Activated CD4-positive, alpha-beta T cell treated with anti-CD3 and anti-CD28 coated beads, Interleukin-2, amount 50 U/mL, for 16 hours (primary cell): ENCODE measurements at regions not wholly inside any gene's neighbourhood (a gene's known extent, or its start where the extent isn't known, plus 50 kb on each side); places are given as distances from the start of the nearest gene placed in this dataset.
A peak's percentile ranks its signal among the peaks of the same experiment; 100 is the strongest.
"Not testable (repeated sequence)": the region's sequence is repeated elsewhere in the genome, so short reads cannot be mapped to it uniquely, and the experiment has no call there.

Source experiments
- DNase-seq: peaks from one replicate; pipeline ENCODE4 v3.0.0-alpha.2; 2020

- DNase-seq = no peak
These were observed 92.1 kb downstream of the ZNF467 start for GRCh38 chr7:149681274-149681673.

DNA sequence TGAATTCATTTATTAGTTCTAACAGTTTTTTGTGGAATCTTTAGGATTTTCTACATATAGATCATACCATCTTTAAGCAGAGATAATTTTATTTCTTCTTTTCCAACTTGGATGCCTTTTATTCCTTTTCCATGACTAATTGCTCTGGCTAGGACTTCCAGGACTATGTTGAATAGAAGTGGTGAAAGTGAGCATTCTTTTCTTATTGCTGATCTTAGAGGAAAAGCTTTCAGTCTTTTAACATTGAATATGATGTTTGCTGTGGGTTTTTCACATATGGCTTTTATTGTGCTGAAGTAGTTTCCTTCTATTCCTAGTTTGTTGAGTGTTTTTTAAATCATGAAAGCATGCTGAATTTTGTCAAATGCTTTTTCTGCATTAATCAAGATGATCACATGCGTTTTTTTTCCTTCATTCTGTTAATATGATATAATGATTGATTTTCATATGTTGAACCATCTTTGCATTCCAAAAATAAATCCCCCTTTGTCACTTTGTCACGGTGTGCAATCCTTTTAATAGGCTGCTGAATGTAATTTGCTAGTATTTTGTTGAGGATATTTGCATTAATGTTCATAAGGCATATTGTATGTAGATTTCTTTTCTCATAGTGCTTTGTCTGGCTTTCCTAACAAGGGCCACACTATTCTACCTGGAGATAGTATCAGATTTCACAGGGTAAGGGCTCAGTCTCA is 92.9 kb downstream of the ZNF467 start:
- no peak for DNase-seq

DNA sequence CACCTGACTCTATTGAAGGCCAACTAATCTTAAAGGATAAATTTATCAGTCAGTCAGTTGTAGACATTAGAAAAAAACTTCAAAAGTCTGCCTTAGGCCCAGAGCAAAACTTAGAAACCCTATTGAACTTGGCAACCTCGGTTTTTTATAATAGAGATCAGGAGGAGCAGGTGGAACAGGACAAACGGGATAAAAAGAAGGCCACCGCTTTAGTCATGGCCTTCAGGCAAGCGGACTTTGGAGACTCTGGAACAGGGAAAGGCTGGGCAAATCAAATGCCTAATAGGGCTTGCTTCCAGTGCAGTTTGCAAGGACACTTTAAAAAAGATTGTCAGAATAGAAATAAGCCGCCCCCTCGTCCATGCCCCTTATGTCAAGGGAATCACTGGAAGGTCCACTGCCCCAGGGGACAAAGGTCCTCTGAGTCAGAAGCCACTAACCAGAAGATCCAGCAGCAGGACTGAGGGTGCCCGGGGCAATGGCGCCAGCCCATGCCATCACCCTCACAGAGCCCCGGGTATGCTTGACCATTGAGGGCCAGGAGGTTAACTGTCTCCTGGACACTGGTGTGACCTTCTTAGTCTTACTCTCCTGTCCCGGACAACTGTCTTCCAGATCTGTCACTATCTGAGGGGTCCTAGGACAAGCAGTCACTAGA is 98.5 kb downstream of the ZNF467 start:
- not testable (repeated sequence) for DNase-seq

DNA sequence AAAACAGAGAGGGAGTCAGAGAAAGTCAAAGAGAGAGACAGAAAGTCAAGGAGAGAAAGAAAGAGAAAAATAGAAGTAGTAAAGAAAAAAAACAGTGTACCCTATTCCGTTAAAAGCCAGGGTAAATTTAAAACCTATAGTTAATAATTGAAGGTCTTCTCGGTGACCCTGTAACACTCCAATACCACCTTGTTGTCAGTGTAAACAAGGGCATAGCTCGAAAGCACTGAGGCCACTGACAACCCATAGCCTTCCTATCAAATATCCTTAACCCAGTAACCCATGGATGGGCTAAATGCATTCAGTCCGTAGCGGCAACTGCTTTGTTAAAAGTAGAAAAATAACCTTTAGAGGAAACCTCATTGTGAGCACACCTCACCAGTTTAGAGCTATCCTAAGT is 100.4 kb downstream of the ZNF467 start:
- no peak for DNase-seq

GRCh38 chr7:149670288-149670687 is 103.1 kb downstream of the ZNF467 start:
- DNase-seq = no peak

DNA sequence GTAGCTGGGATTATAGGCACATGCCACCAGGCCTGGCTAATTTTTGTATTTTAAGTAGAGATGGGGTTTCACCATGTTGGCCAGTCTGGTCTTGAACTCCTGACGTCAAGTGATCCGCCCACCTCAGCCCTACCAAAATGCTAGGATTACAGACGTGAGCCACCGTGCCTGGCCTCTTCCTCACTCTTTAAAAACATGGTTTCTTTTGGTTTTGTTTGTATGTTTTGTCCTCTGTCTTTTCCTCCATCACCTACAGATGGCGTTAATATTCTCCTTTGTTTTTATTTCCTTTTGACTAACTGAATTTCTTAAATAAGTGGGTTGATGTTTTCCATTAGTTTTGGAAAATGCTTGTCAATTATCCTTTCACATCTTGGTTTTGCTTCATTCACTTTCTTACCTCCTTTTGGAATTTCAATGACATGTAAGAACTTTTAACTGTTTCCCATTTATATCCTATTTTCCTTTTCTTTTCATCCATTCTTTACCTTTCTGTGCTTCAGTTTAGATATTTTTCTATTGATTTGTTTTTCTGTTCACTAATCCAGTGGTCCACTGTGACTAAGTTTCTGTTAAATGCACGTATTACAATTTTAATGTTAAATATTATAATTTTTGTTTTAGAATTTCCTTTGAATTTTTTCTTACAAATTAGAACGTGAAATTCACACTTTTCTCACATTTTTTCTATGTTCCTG is 104.1 kb downstream of the ZNF467 start:
- DNase-seq = peak; percentile 6

DNA sequence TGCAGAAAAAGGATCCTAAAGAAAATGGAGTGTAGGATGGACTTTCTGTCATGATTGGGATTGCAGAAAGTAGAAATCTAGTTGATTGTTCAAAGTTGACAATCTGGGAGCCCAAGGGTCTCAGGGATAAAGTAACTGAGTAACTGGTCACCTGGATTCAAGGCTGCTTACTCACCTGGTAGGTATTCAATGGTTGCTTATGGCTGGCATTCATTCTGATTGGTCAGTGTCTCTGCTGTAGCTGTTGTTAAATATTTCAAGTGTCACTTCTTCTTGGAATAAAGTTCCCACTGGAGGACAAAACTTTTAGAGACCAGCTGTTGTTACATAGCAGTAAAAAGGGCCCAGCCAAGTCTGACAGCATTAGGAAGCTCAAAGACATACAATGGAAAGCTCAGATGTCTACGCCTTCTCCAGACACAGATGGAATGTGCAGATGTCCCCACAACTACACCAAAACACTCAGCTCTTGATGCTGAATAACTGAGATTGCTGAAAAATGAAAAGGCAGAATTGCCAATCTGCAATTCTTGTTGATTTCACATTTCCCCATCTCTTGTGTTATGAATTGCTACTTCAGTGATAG is 106.9 kb downstream of the ZNF467 start:
- no peak for DNase-seq

DNA sequence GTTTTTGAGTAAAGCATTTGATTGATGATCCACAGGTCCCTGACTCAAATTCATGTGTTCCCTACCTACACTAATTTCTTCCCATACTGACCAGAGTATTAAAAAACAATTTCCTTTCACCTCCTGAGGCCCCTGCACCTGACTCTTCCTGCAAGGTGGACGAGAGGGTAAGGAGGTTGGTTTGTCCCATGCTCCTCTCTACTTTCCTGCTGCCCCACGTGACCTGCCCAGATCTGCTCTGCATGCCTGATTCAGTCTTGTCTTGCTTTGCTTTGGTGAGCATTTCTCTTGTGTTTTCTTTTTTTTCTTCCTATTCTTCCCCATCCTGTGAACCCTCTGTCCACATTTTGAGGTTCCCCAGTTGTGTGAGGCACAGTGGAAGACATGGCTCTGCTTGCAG is 107.8 kb downstream of the ZNF467 start:
- DNase-seq = not testable (repeated sequence)

DNA sequence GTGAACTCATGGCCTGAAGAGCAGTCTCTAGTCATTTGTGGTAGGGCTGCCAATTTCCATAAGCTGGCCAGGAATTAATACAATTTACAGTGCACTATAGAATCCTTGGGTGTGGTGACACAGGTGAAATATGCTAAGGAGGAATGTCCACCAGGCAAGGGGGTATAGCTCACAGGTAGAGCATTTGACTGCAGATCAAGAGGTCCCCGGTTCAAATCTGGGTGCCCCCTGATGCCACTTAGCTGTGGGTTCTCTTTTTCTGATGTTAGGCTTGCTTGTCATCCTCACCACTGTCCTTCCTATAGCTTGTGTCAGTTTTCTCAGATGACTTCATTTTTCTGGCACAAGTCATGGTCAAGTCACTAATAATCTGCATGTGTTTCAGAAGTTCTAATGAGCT is 108.7 kb downstream of the ZNF467 start:
- DNase-seq = peak; percentile 4

GRCh38 chr7:149664176-149664575 is 109.2 kb downstream of the ZNF467 start:
- no peak for DNase-seq

- DNase-seq = peak; percentile 70
These were observed 110.7 kb downstream of the ZNF467 start for GRCh38 chr7:149662591-149663095.

DNA sequence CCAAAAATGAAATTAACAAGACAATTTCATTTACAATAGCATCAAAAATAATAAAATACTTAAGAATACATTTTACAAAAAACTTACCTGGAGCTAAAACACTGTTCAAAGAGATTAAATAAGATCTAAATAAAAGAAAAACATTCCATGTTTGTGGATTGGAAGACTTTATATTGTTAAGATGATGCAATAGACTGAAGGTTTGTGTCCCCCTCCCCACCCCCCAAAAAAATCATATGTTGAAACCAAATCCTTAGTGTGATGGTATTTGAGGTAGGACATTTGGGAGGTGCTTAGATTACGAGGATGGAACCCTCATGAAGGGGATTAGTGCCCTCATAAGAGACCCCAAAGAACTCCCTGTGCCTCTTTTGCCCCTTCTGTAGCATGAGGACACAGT is 117.6 kb downstream of the ZNF467 start:
- DNase-seq = no peak

DNA sequence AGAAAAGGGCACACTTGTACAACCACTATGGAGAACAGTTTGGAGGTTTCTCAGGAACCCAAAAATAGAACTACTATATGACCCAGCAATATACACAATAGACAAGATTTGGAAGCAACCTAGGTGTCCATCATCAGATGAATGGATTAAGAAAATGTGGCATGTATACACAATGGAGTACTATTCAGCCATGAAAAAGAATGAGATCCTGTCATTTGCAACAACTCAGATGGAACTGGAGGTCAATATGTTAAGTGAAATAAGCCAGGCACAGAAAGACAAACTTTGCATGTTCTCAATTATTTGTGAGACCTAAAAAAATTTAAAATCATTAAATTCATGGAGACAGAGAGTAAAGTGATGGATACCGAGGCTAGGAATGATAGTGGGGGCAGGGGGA is 118.8 kb downstream of the ZNF467 start:
- DNase-seq = no peak

GRCh38 chr7:149650190-149650589 is 123.2 kb downstream of the ZNF467 start:
- DNase-seq = not testable (repeated sequence)

DNA sequence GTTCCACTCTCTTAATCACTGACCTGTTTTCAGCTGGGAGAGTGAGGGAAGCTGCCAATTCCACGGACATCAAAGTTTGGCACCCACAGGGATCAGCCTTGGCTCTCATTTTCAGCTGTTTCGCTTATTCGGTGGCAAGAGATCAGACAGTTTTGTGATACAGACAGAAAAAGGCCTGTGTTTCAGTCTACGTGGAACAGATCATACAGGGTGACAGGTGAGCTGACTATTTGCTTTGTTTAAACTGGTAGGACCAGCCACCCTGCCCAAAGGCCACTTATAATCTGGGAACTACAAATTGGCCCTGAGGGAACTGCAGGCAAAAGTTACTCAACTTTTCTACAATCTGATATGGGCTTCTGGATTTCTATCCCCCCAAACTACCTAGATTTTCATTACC is 128.6 kb downstream of the ZNF467 start:
- no peak for DNase-seq

- no peak for DNase-seq
These were observed 130.8 kb downstream of the ZNF467 start for GRCh38 chr7:149642589-149642988.

DNA sequence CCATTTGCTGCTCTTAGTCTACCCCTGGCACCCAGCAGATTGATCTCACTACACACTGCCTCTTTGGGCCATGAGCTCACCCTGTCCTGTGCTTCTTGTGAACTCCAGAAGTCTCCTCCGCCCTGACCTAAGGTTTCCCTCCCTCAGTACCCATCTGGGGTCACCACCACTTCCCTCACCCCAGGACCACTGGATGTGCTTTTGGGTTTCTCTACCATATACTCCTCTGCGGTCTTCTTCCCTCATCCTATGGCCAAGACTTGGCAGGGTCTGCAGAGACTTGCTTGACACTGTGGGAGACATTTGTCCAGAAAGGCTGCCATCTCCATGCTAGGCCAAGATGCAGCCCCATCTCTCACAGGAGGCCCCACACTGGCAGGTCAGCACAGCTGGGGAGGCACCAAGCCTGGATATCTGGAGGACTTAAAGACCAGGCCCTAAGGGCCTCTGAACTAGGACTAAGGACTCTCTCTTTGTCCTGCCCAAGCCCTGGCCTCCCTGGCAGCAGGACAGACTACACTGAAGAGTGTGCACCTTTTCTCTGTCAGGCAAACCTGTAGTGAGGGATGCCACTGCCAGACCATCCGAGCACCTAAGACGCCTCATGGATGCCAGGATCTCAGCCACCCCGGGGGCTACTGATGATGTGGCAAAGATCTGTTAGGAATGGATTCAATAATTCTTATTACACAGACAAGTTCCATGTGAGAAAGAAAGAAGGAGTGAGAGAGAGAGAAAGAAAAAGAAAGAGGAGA is 134.6 kb downstream of the ZNF467 start:
- DNase-seq = no peak

- no peak for DNase-seq
These were observed 135.3 kb downstream of the ZNF467 start for GRCh38 chr7:149637911-149638565.

DNA sequence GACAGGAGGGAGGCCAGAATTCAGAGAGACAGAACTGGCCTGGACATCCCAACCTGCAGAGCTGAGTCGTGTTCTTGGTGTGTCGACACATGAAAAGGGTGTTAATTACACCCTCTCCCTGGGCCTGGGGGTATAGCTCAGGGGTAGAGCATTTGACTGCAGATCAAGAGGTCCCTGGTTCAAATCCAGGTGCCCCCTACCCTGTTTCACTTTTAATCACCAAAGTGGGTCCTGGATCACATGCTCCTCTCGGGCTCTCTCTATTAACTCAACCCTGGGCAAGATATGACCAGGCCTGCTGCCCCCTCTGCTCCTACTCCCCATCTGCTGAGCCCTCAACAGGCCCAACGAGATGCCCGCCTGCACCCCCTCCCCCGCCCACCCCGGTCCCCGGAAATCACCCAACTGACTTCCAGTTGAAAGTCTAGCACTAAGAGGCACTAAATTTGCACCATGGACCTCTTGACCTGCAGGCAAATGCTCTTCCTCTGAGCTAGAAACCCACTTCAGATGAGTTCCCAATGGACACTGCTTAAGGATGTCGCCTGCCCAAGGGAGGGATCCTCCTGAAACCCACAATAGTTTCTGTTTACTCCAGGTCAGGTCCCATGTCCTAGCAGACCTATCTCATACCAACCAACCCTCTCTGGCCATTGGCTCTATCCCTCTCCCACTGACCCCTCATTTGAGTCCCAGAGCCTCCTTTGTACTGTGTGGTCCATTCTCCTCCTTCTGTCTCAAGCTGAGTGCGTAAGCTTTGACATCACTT is 137.6 kb downstream of the ZNF467 start:
- DNase-seq = peak; percentile 64

DNA sequence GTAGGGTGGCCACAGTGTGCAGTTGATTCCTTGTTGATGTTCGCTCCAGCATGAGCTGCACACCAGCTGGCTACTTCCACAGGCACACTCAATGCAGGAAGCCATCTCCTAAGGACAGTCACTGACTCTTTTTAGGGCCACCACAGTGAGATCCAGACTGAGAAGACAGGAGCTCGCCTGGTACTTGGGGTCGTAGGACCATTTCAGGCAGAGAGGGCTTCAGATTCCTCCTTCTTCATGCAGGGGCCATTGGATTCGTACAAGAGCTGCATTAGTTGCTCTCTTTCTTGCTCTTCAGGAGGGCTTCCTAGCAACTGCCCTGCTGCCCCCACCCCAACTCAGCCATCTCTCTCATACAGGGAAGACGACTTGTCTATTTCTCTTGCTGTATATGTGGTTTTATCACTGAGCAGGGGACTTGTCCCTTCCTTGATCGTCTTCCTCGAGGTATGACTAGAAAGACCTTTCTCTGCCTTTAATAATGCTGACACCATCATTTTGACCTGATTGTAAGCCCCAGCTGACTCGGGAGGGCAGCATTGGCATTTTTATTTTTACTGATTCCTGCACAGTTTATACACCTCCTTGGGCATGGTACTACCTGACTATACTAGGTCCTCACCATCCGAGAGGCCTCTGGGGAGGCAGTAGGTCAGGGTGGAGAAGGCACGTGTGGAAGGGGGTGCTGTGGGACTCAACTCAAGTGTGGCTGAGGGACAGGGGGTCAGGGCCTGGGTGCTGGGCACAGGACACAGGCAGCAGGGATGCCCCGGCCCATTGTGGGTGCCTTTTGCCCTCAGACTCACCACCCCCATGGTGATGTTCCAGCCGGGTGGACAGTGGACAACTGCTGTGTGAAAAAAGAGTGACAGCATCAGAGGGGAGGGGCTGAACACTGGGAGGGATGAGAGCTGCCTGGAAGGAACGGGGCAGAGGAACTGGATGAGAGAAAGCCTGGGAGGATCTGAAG is 136.7 kb upstream of the ZNF746 start:
- no peak for DNase-seq
